K562 (cell line): ENCODE measurements at regions not wholly inside any gene's neighbourhood (a gene's known extent, or its start where the extent isn't known, plus 50 kb on each side); places are given as distances from the start of the nearest gene placed in this dataset.

Source experiments
- ARID4B ChIP-seq: sonication (generic); formaldehyde crosslinking; IDR thresholded peaks from 2 replicates; pipeline ENCODE4 v1.8.0; 2022; ENCODE audit warnings: mild to moderate bottlenecking, missing genetic modification reagents
- MITF ChIP-seq: IDR thresholded peaks from 2 replicates; pipeline ENCODE4 v1.6.1; 2014; ENCODE audit warnings: antibody characterized with exemption
- PATZ1 ChIP-seq: fragments of 250-450 bp; sonication (Bioruptor Pico); IDR thresholded peaks from 2 replicates; pipeline ENCODE4 v1.5.0; 2020; ENCODE audit warnings: mild to moderate bottlenecking, borderline replicate concordance
- PHF20 ChIP-seq: fragments of 450-650 bp; IDR thresholded peaks from 2 replicates; pipeline ENCODE4 v1.6.1; 2018; ENCODE audit not compliant: partially characterized antibody
- RBM22 ChIP-seq: fragments of 200-400 bp; formaldehyde crosslinking; IDR thresholded peaks from 2 replicates; pipeline ENCODE4 v1.6.1; 2018; ENCODE audit warnings: low read length, low read depth; ENCODE audit not compliant: poor library complexity, severe bottlenecking
- ZNF780A ChIP-seq: fragments of 250-450 bp; sonication (Bioruptor Pico); IDR thresholded peaks from 2 replicates; pipeline ENCODE4 v1.5.0; 2021; ENCODE audit warnings: mild to moderate bottlenecking

- TF ChIP-seq ARID4B (no peak), ZNF780A (CRISPR knock-in tag) (no peak), PHF20 (no peak), PATZ1 (CRISPR knock-in tag) (no peak), RBM22 (no peak), MITF (no peak)
Measured at GRCh38 chr10:106502641-106503040, 661.9 kb downstream of the SORCS1 start (continued).
